ENCODE measurements at regions not wholly inside any gene's neighbourhood (a gene's known extent, or its start where the extent isn't known, plus 50 kb on each side); places are given as distances from the start of the nearest gene placed in this dataset.
"Not testable (repeated sequence)": the region's sequence is repeated elsewhere in the genome, so short reads cannot be mapped to it uniquely, and the experiment has no call there.

GRCh38 chr14:56065199-56065598, 53.0 kb upstream of the PELI2 start:
- TF ChIP-seq POLR2A, CTCF (IDR thresholded peaks at IDR 0.05): not testable (repeated sequence)
